ENCODE measurements at regions not wholly inside any gene's neighbourhood (a gene's known extent, or its start where the extent isn't known, plus 50 kb on each side); places are given as distances from the start of the nearest gene placed in this dataset.

DNA sequence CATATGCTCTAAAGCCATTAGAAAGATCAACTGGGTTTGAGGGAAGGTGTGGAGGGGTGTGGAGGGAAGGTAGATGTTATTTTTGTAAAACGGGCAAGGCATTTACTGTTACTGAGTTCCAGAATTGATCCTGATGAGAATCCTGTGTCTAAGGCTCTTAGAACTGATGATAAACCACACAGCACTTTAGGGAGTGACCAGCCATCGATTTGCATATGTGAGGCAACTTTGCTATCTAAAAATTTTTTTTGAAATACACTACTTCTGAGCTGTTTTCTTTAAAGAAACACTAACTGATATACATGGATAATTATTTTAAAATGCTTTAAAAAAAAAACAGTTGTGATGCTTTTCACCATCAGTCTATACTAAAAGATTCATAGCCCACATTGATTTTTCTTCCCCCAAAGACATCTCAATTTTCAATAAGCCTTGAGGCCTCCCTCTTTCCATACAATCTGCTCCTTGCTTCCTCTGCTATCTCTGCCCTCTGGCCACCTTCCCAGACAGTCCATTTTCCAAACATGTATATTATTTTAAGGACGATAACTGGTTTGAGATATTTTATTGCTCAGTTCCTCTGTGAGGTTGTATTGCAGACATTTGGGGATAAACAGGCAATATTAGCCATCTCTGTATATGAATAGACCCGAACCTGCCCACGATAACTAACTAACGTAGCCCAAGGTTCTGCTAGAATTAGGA is 265.9 kb downstream of the EFCAB11 start:
- no peaks in the 10 kb centered on the region for H3K4me1 ChIP-seq (ENCODE audit: control insufficient read depth, insufficient read depth, low read length)
- ChIA-PET SMC1A (ENCODE audit: uncharacterized antibody, unreplicated experiment) (no interaction called here), CTCF (no interaction called here), POLR2A (no interaction called here), RAD21 (ENCODE audit: unreplicated experiment) (interaction anchor here (0.9 kb wide), 1 partner anchor 9 kb away, joined by 3 read pairs; no protein-coding TSS in a partner anchor)
- H3K4me3 ChIP-seq = no peak overlapping the region
- no peaks in the 10 kb centered on the region for H3K36me3 ChIP-seq (ENCODE audit: control insufficient read depth in 2 of 2, insufficient read depth in 2 of 2, low read length in 1 of 2)
- BruUV-seq (replicated peaks) = no TSS peak
- no peaks in the 10 kb centered on the region for H4K20me1 ChIP-seq (ENCODE audit: control insufficient read depth, insufficient read depth)
- H3K27me3 ChIP-seq (replicated peaks in 1 of 2; ENCODE audit: control insufficient read depth in 2 of 2, insufficient read depth in 2 of 2, low read length in 1 of 2) = no peaks in the 10 kb centered on the region
- intact Hi-C loops (cut with micrococcal nuclease; ENCODE audit: unreplicated experiment) = no loop called here
- H2AFZ ChIP-seq (ENCODE audit: control insufficient read depth, low read depth, low read length) = no peak overlapping the region
- H3K9me3 ChIP-seq (replicated peaks; ENCODE audit: control insufficient read depth, insufficient read depth, low read length) = no peaks in the 10 kb centered on the region; the same call in 2 of the 3 replicates
- FAIRE-seq (no peak), ATAC-seq (no peak), DNase-seq (ENCODE audit: low read depth, low spot score) (no peak)
- H3K9ac ChIP-seq (ENCODE audit: control insufficient read depth, insufficient read depth, low read length) = no peak overlapping the region
- in situ Hi-C loops (cut with MboI) = no loop called here
- WGBS (ENCODE audit: insufficient coverage, insufficient replicate concordance, low lambda C conversion rate, missing lambda C conversion rate) = 40% methylated on average over 6 of the region's 6 CpGs
- H3K4me2 ChIP-seq (ENCODE audit: control insufficient read depth, insufficient read depth) = no peak overlapping the region
- H3K79me2 ChIP-seq (ENCODE audit: control insufficient read depth, insufficient read depth, low read length) = no peaks in the 10 kb centered on the region
- no peak overlapping the region for H3K27ac ChIP-seq (ENCODE audit: control insufficient read depth, insufficient read depth)
- TF ChIP-seq MYC (IDR thresholded peaks at IDR 0.05; ENCODE audit: insufficient read depth, insufficient read length, insufficient replicate concordance, low read length, severe bottlenecking) = no peak
- no peak for TF ChIP-seq ZNF24 (IDR thresholded peaks at IDR 0.05)
- TF ChIP-seq POLR2A (IDR thresholded peaks at IDR 0.05; ENCODE audit: low read depth, low read length) = no peak
- TF ChIP-seq ZSCAN29 (IDR thresholded peaks at IDR 0.05) = no peak
- TF ChIP-seq, protein P1, sequence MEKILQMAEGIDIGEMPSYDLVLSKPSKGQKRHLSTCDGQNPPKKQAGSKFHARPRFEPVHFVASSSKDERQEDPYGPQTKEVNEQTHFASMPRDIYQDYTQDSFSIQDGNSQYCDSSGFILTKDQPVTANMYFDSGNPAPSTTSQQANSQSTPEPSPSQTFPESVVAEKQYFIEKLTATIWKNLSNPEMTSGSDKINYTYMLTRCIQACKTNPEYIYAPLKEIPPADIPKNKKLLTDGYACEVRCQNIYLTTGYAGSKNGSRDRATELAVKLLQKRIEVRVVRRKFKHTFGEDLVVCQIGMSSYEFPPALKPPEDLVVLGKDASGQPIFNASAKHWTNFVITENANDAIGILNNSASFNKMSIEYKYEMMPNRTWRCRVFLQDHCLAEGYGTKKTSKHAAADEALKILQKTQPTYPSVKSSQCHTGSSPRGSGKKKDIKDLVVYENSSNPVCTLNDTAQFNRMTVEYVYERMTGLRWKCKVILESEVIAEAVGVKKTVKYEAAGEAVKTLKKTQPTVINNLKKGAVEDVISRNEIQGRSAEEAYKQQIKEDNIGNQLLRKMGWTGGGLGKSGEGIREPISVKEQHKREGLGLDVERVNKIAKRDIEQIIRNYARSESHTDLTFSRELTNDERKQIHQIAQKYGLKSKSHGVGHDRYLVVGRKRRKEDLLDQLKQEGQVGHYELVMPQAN (conservative IDR thresholded peaks at IDR 0.05) = no peak
- TF ChIP-seq TCF7 (IDR thresholded peaks at IDR 0.05; ENCODE audit: borderline replicate concordance) = no peak
- TF ChIP-seq ZNF622 (IDR thresholded peaks at IDR 0.05) = no peak
- no peak for TF ChIP-seq ZNF687 (IDR thresholded peaks at IDR 0.05)
- no peak for TF ChIP-seq REST (IDR thresholded peaks at IDR 0.05; ENCODE audit: low read depth, low read length)
- TF ChIP-seq, protein P2, sequence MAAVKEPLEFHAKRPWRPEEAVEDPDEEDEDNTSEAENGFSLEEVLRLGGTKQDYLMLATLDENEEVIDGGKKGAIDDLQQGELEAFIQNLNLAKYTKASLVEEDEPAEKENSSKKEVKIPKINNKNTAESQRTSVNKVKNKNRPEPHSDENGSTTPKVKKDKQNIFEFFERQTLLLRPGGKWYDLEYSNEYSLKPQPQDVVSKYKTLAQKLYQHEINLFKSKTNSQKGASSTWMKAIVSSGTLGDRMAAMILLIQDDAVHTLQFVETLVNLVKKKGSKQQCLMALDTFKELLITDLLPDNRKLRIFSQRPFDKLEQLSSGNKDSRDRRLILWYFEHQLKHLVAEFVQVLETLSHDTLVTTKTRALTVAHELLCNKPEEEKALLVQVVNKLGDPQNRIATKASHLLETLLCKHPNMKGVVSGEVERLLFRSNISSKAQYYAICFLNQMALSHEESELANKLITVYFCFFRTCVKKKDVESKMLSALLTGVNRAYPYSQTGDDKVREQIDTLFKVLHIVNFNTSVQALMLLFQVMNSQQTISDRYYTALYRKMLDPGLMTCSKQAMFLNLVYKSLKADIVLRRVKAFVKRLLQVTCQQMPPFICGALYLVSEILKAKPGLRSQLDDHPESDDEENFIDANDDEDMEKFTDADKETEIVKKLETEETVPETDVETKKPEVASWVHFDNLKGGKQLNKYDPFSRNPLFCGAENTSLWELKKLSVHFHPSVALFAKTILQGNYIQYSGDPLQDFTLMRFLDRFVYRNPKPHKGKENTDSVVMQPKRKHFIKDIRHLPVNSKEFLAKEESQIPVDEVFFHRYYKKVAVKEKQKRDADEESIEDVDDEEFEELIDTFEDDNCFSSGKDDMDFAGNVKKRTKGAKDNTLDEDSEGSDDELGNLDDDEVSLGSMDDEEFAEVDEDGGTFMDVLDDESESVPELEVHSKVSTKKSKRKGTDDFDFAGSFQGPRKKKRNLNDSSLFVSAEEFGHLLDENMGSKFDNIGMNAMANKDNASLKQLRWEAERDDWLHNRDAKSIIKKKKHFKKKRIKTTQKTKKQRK (IDR thresholded peaks at IDR 0.05; ENCODE audit: low read depth, low read length) = no peak
- TF ChIP-seq NBN (IDR thresholded peaks at IDR 0.05) = no peak
- no peak for TF ChIP-seq LARP7 (IDR thresholded peaks at IDR 0.05)

All from GM12878 (cell line).